Smooth muscle cell (in vitro differentiated cells): ENCODE measurements at regions not wholly inside any gene's neighbourhood (a gene's known extent, or its start where the extent isn't known, plus 50 kb on each side); places are given as distances from the start of the nearest gene placed in this dataset.
"Not testable (repeated sequence)": the region's sequence is repeated elsewhere in the genome, so short reads cannot be mapped to it uniquely, and the experiment has no call there.

Source experiments
- DNase-seq: peaks from one replicate; lab custom pipeline; 2025; ENCODE audit not compliant: unreplicated experiment; lab: John Stamatoyannopoulos, UW
- H2AFZ ChIP-seq: fragments of 200-600 bp; sonication (generic); 2 replicates; pipeline ENCODE4 v1.6.0; 2016; ENCODE audit warnings: antibody characterized with exemption, low read depth, mild to moderate bottlenecking
- H3F3A ChIP-seq: fragments of 200-600 bp; sonication (generic); 2 replicates; pipeline ENCODE4 v1.6.0; 2017; ENCODE audit warnings: antibody characterized with exemption, low read depth
- H3K27ac ChIP-seq: fragments of 200-600 bp; sonication (generic); 2 replicates; pipeline ENCODE4 v1.5.1; 2016; ENCODE audit warnings: low read depth, mild to moderate bottlenecking
- H3K27me3 ChIP-seq: fragments of 200-600 bp; sonication (generic); 2 replicates; pipeline ENCODE4 v1.6.1; 2016; ENCODE audit warnings: low read depth, mild to moderate bottlenecking
- H3K36me3 ChIP-seq: fragments of 200-600 bp; sonication (generic); 2 replicates; pipeline ENCODE4 v1.5.1; 2016; ENCODE audit warnings: low read depth
- H3K4me1 ChIP-seq: fragments of 200-600 bp; sonication (generic); 2 replicates; pipeline ENCODE4 v1.5.1; 2016; ENCODE audit warnings: low read depth
- H3K4me2 ChIP-seq: fragments of 200-600 bp; sonication (generic); 2 replicates; pipeline ENCODE4 v1.6.0; 2016; ENCODE audit warnings: mild to moderate bottlenecking
- H3K4me3 ChIP-seq: fragments of 200-600 bp; sonication (generic); 2 replicates; pipeline ENCODE4 v1.5.1; 2016; ENCODE audit warnings: mild to moderate bottlenecking
- H3K79me2 ChIP-seq: fragments of 200-600 bp; sonication (generic); 2 replicates; pipeline ENCODE4 v1.6.0; 2016; ENCODE audit warnings: low read depth, mild to moderate bottlenecking
- H3K9ac ChIP-seq: fragments of 200-600 bp; sonication (generic); 2 replicates; pipeline ENCODE4 v1.6.0; 2016; ENCODE audit warnings: low read depth
- H3K9me3 ChIP-seq: fragments of 200-600 bp; sonication (generic); replicated peaks from 2 replicates; pipeline ENCODE4 v1.5.1; 2016; ENCODE audit warnings: low read depth
- H4K20me1 ChIP-seq: fragments of 200-600 bp; sonication (generic); 2 replicates; pipeline ENCODE4 v1.6.0; 2016; ENCODE audit warnings: low read depth
- CTCF ChIP-seq: fragments of 200-600 bp; sonication (generic); IDR thresholded peaks from 2 replicates; pipeline ENCODE4 v1.5.1; 2017; ENCODE audit warnings: borderline replicate concordance, mild to moderate bottlenecking, antibody characterized with exemption; ENCODE audit not compliant: insufficient read depth, poor library complexity, severe bottlenecking
- WGBS: methylation state at CpG from one replicate; pipeline ENCODE4 v1.1.7; 2016; ENCODE audit warnings: low lambda C conversion rate; 5-methylcytosine and 5-hydroxymethylcytosine counted together

- no peak overlapping the region for H2AFZ ChIP-seq
- H3K9me3 ChIP-seq, result no peaks in the 10 kb centered on the region
- H3K4me1 ChIP-seq, result no peaks in the 10 kb centered on the region
- no peak overlapping the region for H3K9ac ChIP-seq
- no peaks in the 10 kb centered on the region for H3F3A ChIP-seq
- WGBS, result 95% methylated on average over 9 of the region's 9 CpGs
- H3K4me3 ChIP-seq, result no peak overlapping the region
- no peaks in the 10 kb centered on the region for H4K20me1 ChIP-seq
- DNase-seq, result no peak
- no peak for TF ChIP-seq CTCF
- H3K4me2 ChIP-seq, result no peak overlapping the region
- H3K27ac ChIP-seq, result no peak overlapping the region
- H3K79me2 ChIP-seq, result no peaks in the 10 kb centered on the region
- no peaks in the 10 kb centered on the region for H3K27me3 ChIP-seq
- H3K36me3 ChIP-seq, result no peaks in the 10 kb centered on the region
Observed at GRCh38 chr12:107602446-107602845, 83.2 kb upstream of the PWP1 start.

- Histone ChIP-seq H3K4me1 (no peaks in the 10 kb centered on the region), H3K4me3 (no peak overlapping the region), H3K36me3 (no peaks in the 10 kb centered on the region), H4K20me1 (no peaks in the 10 kb centered on the region), H3K9me3 (no peaks in the 10 kb centered on the region), H3F3A (no peaks in the 10 kb centered on the region), H3K9ac (no peak overlapping the region), H3K4me2 (no peak overlapping the region), H3K27me3 (no peaks in the 10 kb centered on the region), H3K27ac (no peak overlapping the region), H2AFZ (no peak overlapping the region), H3K79me2 (no peaks in the 10 kb centered on the region)
- no peak for TF ChIP-seq CTCF
- DNase-seq, result no peak
- WGBS, result 64% methylated on average over 3 of the region's 3 CpGs
Observed at GRCh38 chr12:107605293-107605692, 80.3 kb upstream of the PWP1 start.

- Histone ChIP-seq H3K79me2 (no peaks in the 10 kb centered on the region), H3K9ac (no peak overlapping the region), H3K4me2 (no peak overlapping the region), H3K4me3 (no peak overlapping the region), H4K20me1 (no peaks in the 10 kb centered on the region), H2AFZ (no peak overlapping the region), H3K27ac (no peak overlapping the region), H3K36me3 (no peaks in the 10 kb centered on the region), H3F3A (no peaks in the 10 kb centered on the region), H3K27me3 (no peaks in the 10 kb centered on the region), H3K4me1 (no peaks in the 10 kb centered on the region), H3K9me3 (no peaks in the 10 kb centered on the region)
- peak; percentile 37 for DNase-seq
- peak; percentile 92 for TF ChIP-seq CTCF
- WGBS, result 39% methylated on average over 21 of the region's 21 CpGs
Observed at GRCh38 chr12:107607464-107608392, 77.9 kb upstream of the PWP1 start.

GRCh38 chr12:107608779-107609178, 76.8 kb upstream of the PWP1 start:
- not testable (repeated sequence) for H2AFZ ChIP-seq
- WGBS, result 91% methylated on average over 5 of the region's 5 CpGs

More at GRCh38 chr12:107608779-107609178, 76.8 kb upstream of the PWP1 start:
- not testable (repeated sequence) for H3K36me3 ChIP-seq, DNase-seq, H3K9me3 ChIP-seq, H3K4me2 ChIP-seq, H3F3A ChIP-seq, H3K4me3 ChIP-seq, H3K27ac ChIP-seq, H3K79me2 ChIP-seq, H3K9ac ChIP-seq, H3K27me3 ChIP-seq, H4K20me1 ChIP-seq, H3K4me1 ChIP-seq
